Esophagus muscularis mucosa (tissue), 4 donors: ENCODE measurements at regions not wholly inside any gene's neighbourhood (a gene's known extent, or its start where the extent isn't known, plus 50 kb on each side); places are given as distances from the start of the nearest gene placed in this dataset.

Experiments
- DNase-seq: peaks from one replicate; pipeline ENCODE4 v3.0.0-alpha.2; 2017; ENCODE audit errors: extremely low spot score
- H3K27ac ChIP-seq, 4 donors: fragments of 200-600 bp; sonication (generic); replicated peaks in 1 of 4; 1 replicate in 3 of 4; 2 replicates in 1 of 4; pipeline ENCODE4 v1.5.1; 2016 to 2019; ENCODE audit warnings: mild to moderate bottlenecking in 1 of 4
- H3K27me3 ChIP-seq, 4 donors: fragments of 200-600 bp; sonication (generic); one replicate each; pipeline versions ENCODE4 v1.5.1 to v1.6.0; 2016 to 2019
- H3K36me3 ChIP-seq, 4 donors: fragments of 200-600 bp; sonication (generic); one replicate each; pipeline ENCODE4 v1.5.1; 2016 to 2019
- H3K4me1 ChIP-seq, 4 donors: fragments of 200-600 bp; sonication (generic); one replicate each; pipeline ENCODE4 v1.5.1; 2016 to 2019
- H3K4me3 ChIP-seq, 4 donors: fragments of 200-600 bp; sonication (generic); 1 replicate in 2 of 4; 2 replicates in 2 of 4; pipeline ENCODE4 v1.5.1; 2016 to 2019; ENCODE audit warnings: mild to moderate bottlenecking in 4 of 4, moderate library complexity in 1 of 4
- H3K9me3 ChIP-seq, 4 donors: fragments of 200-600 bp; sonication (generic); 1 replicate in 3 of 4; 2 replicates in 1 of 4; pipeline ENCODE4 v1.5.1; 2016 to 2019
- EP300 ChIP-seq: sonication (generic); formaldehyde crosslinking; IDR thresholded peaks from one replicate; pipeline ENCODE4 v1.6.1; 2017; ENCODE audit warnings: antibody characterized with exemption
- POLR2A ChIP-seq: fragments of 450-650 bp; IDR thresholded peaks from one replicate; pipeline ENCODE4 v1.6.1; 2017; ENCODE audit warnings: antibody characterized with exemption, moderate library complexity, mild to moderate bottlenecking, low read depth
- POLR2AphosphoS5 ChIP-seq, 2 donors: sonication (generic); formaldehyde crosslinking; IDR thresholded peaks; one replicate each; pipeline ENCODE4 v1.6.1; 2017; ENCODE audit warnings: antibody characterized with exemption in 2 of 2
- WGBS: methylation state at CpG from one replicate; pipeline ENCODE4 v1.1.5; 2018; 5-methylcytosine and 5-hydroxymethylcytosine counted together
- intact Hi-C: fragments of 100-400 bp; cut with DNase I; formaldehyde crosslinking; loops from one replicate; pipeline ENCODE4 v1.15.1; 2023
- TF ChIP-seq, protein P1 (sequence below), 3 experiments: fragments of 200-600 bp in 2 of 3; fragments of 450-650 bp in 1 of 3; sonication (generic) in 2 of 3; IDR thresholded peaks; one replicate each; pipeline ENCODE4 v1.5.1; 2017 to 2019; ENCODE audit warnings: antibody characterized with exemption in 3 of 3, mild to moderate bottlenecking in 2 of 3, moderate library complexity in 1 of 3

DNA sequence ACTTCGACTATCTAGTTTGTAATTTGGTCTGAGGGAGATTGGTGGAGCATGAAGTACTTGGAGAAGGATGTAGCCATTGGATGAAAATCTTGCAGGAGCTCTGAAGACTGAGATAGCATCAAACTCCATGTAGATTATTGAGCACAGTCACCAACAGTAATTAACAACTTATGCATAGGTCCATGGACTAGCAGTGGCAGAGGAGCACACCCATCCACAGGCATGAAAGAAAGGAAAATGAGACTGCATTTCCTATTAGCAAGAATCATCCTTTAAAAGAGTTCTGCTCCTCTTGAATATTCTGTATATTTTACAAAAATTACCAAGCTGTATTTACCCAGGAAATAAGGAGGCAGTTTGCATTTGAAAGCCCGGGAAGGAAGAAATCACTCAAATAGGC is 529.4 kb upstream of the ACTRT1 start:
- WGBS, result 63% methylated on average over 2 of the region's 2 CpGs
- no peak for DNase-seq
- TF ChIP-seq POLR2AphosphoS5 (IDR thresholded peaks at IDR 0.05) (no peak), EP300 (no peak), POLR2A (no peak)
- TF ChIP-seq, protein P1, sequence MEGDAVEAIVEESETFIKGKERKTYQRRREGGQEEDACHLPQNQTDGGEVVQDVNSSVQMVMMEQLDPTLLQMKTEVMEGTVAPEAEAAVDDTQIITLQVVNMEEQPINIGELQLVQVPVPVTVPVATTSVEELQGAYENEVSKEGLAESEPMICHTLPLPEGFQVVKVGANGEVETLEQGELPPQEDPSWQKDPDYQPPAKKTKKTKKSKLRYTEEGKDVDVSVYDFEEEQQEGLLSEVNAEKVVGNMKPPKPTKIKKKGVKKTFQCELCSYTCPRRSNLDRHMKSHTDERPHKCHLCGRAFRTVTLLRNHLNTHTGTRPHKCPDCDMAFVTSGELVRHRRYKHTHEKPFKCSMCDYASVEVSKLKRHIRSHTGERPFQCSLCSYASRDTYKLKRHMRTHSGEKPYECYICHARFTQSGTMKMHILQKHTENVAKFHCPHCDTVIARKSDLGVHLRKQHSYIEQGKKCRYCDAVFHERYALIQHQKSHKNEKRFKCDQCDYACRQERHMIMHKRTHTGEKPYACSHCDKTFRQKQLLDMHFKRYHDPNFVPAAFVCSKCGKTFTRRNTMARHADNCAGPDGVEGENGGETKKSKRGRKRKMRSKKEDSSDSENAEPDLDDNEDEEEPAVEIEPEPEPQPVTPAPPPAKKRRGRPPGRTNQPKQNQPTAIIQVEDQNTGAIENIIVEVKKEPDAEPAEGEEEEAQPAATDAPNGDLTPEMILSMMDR (IDR thresholded peaks at IDR 0.05), result no peak
- no peaks in the 10 kb centered on the region for H3K36me3 ChIP-seq
- no peaks in the 10 kb centered on the region for H3K27me3 ChIP-seq
- H3K27ac ChIP-seq, result no peak overlapping the region
- no peaks in the 10 kb centered on the region for H3K4me1 ChIP-seq
- no peaks in the 10 kb centered on the region for H3K9me3 ChIP-seq
- no peak overlapping the region for H3K4me3 ChIP-seq
- intact Hi-C loops, result no loop called here

DNA sequence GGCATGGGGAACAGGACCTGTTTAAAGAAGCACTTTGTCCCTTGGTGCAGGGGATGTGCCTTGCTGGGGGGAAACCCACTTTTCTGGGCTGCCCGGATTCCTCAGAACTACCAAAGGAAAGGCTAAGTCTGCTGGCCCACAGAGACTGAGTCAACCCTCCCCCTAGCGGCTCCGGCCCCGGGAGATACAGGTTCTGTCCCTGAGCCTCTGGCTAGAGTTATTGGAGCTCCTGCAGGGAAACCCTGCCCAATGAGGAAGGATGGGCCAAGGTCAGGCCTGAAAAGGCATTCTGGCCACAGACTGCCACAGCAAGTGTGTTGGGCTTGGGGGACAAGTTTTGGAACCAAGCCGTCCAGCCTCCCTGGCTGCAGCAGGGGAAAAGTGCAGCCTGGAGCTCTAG is 490.9 kb upstream of the ACTRT1 start:
- Histone ChIP-seq H3K9me3 (no peaks in the 10 kb centered on the region), H3K27ac (no peak overlapping the region), H3K36me3 (no peaks in the 10 kb centered on the region), H3K27me3 (no peaks in the 10 kb centered on the region), H3K4me3 (no peak overlapping the region), H3K4me1 (no peaks in the 10 kb centered on the region)
- intact Hi-C loops, result no loop called here
- no peak for DNase-seq
- TF ChIP-seq EP300 (no peak), POLR2AphosphoS5 (IDR thresholded peaks at IDR 0.05) (no peak), POLR2A (no peak)
- TF ChIP-seq, protein P1 (IDR thresholded peaks at IDR 0.05), result no peak
- WGBS, result no CpG with 5 or more reads among the region's 5 CpGs

DNA sequence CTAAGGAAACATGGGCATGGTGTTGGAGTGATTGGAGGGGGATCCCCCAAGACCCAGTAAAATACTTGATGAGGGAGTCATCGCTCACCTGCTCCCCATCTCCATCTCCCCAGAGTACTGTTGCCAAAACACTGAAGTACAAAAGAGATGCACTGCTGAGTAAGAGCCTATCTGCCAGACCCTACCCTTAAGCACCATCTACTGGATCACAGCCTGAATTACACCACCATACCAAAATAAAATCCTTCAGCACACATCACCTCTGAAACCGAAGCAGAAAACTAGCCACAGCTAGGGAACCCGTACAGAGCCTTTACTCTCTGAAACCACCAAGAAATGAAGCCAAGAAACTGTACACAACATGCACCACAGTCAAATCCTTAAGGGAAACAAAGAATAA is 466.3 kb upstream of the ACTRT1 start:
- no peaks in the 10 kb centered on the region for H3K4me1 ChIP-seq
- no peak overlapping the region for H3K4me3 ChIP-seq
- no peak for DNase-seq
- H3K27ac ChIP-seq, result no peak overlapping the region
- TF ChIP-seq POLR2A (no peak), EP300 (no peak), POLR2AphosphoS5 (IDR thresholded peaks at IDR 0.05) (no peak)
- TF ChIP-seq, protein P1 (IDR thresholded peaks at IDR 0.05), result no peak
- H3K9me3 ChIP-seq, result no peaks in the 10 kb centered on the region
- H3K27me3 ChIP-seq, result no peaks in the 10 kb centered on the region
- 43% methylated on average over 3 of the region's 3 CpGs for WGBS
- intact Hi-C loops, result no loop called here
- no peaks in the 10 kb centered on the region for H3K36me3 ChIP-seq

DNA sequence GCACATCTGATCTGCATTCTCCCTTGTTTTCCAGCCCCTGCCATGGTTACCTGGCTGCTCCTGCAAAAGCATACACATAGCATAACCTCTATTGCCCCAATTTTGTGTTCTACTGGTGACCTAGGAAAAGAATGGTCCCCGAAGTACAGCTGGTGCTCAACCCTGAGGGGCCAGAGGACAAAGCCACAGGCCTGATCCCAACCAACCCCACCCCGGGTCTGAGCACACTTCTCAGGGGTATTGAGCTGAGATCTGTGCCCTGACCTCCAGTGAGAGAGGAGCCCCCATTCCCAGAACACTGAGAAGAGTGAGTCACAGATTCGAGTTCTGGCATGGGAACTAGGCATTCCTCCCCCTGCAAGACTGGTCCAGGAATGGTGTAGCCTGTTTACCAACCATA is 465.5 kb upstream of the ACTRT1 start:
- intact Hi-C loops, result no loop called here
- WGBS, result 46% methylated on average over 3 of the region's 3 CpGs

DNA sequence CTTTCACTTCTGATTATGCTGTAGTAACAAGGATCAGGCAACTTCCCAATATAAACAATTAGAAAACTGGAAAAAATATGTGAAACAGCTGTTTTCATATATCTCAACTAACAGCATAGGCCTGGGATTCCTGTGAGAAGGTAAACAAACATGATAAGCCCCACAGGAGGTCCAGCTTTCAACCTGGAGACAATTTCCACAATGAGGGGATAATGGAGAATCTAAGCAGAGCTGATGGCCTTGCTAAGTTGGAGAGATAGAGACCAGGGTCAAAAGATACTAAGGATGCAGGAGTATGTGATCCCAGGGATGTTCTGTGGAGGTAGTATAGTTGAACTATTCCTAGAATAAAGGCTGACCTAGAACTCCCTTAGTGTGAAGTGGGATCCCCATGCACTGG is 452.3 kb upstream of the ACTRT1 start:
- Histone ChIP-seq H3K36me3 (no peaks in the 10 kb centered on the region), H3K27ac (no peak overlapping the region), H3K9me3 (no peaks in the 10 kb centered on the region), H3K4me3 (no peak overlapping the region), H3K4me1 (no peaks in the 10 kb centered on the region), H3K27me3 (no peaks in the 10 kb centered on the region)
- DNase-seq, result no peak
- TF ChIP-seq POLR2AphosphoS5 (IDR thresholded peaks at IDR 0.05) (no peak), EP300 (no peak), POLR2A (no peak)
- TF ChIP-seq, protein P1 (IDR thresholded peaks at IDR 0.05), result no peak
- intact Hi-C loops, result no loop called here

More for the DNA sequence above, 465.5 kb upstream of the ACTRT1 start:
- TF ChIP-seq POLR2AphosphoS5 (IDR thresholded peaks at IDR 0.05) (no peak), POLR2A (no peak), EP300 (no peak)
- TF ChIP-seq, protein P1 (IDR thresholded peaks at IDR 0.05), result no peak
- Histone ChIP-seq H3K4me3 (no peak overlapping the region), H3K27ac (no peak overlapping the region), H3K27me3 (no peaks in the 10 kb centered on the region), H3K36me3 (no peaks in the 10 kb centered on the region), H3K9me3 (no peaks in the 10 kb centered on the region), H3K4me1 (no peaks in the 10 kb centered on the region)
- DNase-seq, result no peak
